ENCODE measurements at regions not wholly inside any gene's neighbourhood (a gene's known extent, or its start where the extent isn't known, plus 50 kb on each side); places are given as distances from the start of the nearest gene placed in this dataset.
"Not testable (repeated sequence)": the region's sequence is repeated elsewhere in the genome, so short reads cannot be mapped to it uniquely, and the experiment has no call there.

- Mint-ChIP-seq H3K27ac (no peak overlapping the region), H3K27me3 (no peaks in the 10 kb centered on the region), H3K4me1 (no peaks in the 10 kb centered on the region), H3K4me3 (no peak overlapping the region), H3K9me3 (ENCODE audit: insufficient read depth) (peaks cover 5% of the 10 kb centered on the region)
- Histone ChIP-seq H3K9me3 (ENCODE audit: control extremely low read depth in 1 of 3, control insufficient read depth in 2 of 3, insufficient read depth in 1 of 3, low read length in 2 of 3) (peaks cover 0 to 4% (median 0%) of the 10 kb centered on the region in 3 donors), H2AFZ (ENCODE audit: insufficient read depth, low read depth, low read length, poor library complexity, severe bottlenecking) (no peak overlapping the region), H4K20me1 (ENCODE audit: control insufficient read depth, insufficient read depth, low read length, poor library complexity, severe bottlenecking) (no peaks in the 10 kb centered on the region), H3K4me1 (ENCODE audit: control insufficient read depth in 2 of 2, insufficient read depth in 2 of 2, low read length in 2 of 2) (no peaks in the 10 kb centered on the region), H3K27ac (ENCODE audit: low read length in 2 of 2) (no peak overlapping the region), H3K4me3 (ENCODE audit: control extremely low read depth in 1 of 5, extremely low read depth in 1 of 5, insufficient read depth in 1 of 5, low read depth in 2 of 5, low read length in 4 of 5) (no peak overlapping the region), H3K79me2 (ENCODE audit: control insufficient read depth, insufficient read depth, low read length) (no peaks in the 10 kb centered on the region), H3K4me2 (replicated peaks; ENCODE audit: low read depth, low read length, poor library complexity, severe bottlenecking) (no peak overlapping the region), H3K36me3 (replicated peaks in 1 of 2; ENCODE audit: control extremely low read depth in 1 of 2, control insufficient read depth in 1 of 2, extremely low read depth in 1 of 2, insufficient read depth in 2 of 2, low read length in 1 of 2) (no peaks in the 10 kb centered on the region), H3K9ac (ENCODE audit: low read length) (no peak overlapping the region), H3K27me3 (replicated peaks in 1 of 4; ENCODE audit: control extremely low read depth in 1 of 4, control insufficient read depth in 3 of 4, insufficient read depth in 4 of 4, low read length in 3 of 4) (no peaks in the 10 kb centered on the region)
- intact Hi-C loops (cut with micrococcal nuclease), result no loop called here
- ChIA-PET POLR2A (no interaction called here), CTCF (no interaction called here)
- no CpG with 5 or more reads among the region's 1 CpG for WGBS (ENCODE audit: insufficient coverage)
- DNase-seq (no peak), ATAC-seq (ENCODE audit: low read depth) (no peak)
- TF ChIP-seq CTCF (IDR thresholded peaks at IDR 0.05) (no peak), EZH2 (IDR thresholded peaks at IDR 0.05; ENCODE audit: borderline replicate concordance, insufficient read depth, low read depth, low read length, poor library complexity, severe bottlenecking) (no peak)
Measured at GRCh38 chr4:104649631-104650030, 154.9 kb upstream of the CXXC4 start.

GRCh38 chr4:104662269-104662668 lies 167.6 kb upstream of the CXXC4 start:
- H3K9ac ChIP-seq (ENCODE audit: low read length); H3K27me3 Mint-ChIP-seq; H3K79me2 ChIP-seq (ENCODE audit: control insufficient read depth, insufficient read depth, low read length); H3K9me3 ChIP-seq (ENCODE audit: control extremely low read depth in 1 of 3, control insufficient read depth in 2 of 3, insufficient read depth in 1 of 3, low read length in 2 of 3); H3K4me1 ChIP-seq (ENCODE audit: control insufficient read depth in 2 of 2, insufficient read depth in 2 of 2, low read length in 2 of 2); intact Hi-C loops (cut with micrococcal nuclease); H2AFZ ChIP-seq (ENCODE audit: insufficient read depth, low read depth, low read length, poor library complexity, severe bottlenecking); H3K4me3 Mint-ChIP-seq; POLR2A ChIA-PET; ATAC-seq (ENCODE audit: low read depth); H3K4me3 ChIP-seq (ENCODE audit: control extremely low read depth in 1 of 5, extremely low read depth in 1 of 5, insufficient read depth in 1 of 5, low read depth in 2 of 5, low read length in 4 of 5); H3K4me1 Mint-ChIP-seq; H3K27ac ChIP-seq (ENCODE audit: low read length in 2 of 2); H3K36me3 ChIP-seq (replicated peaks in 1 of 2; ENCODE audit: control extremely low read depth in 1 of 2, control insufficient read depth in 1 of 2, extremely low read depth in 1 of 2, insufficient read depth in 2 of 2, low read length in 1 of 2); H4K20me1 ChIP-seq (ENCODE audit: control insufficient read depth, insufficient read depth, low read length, poor library complexity, severe bottlenecking); H3K27ac Mint-ChIP-seq; H3K9me3 Mint-ChIP-seq (ENCODE audit: insufficient read depth); H3K4me2 ChIP-seq (replicated peaks; ENCODE audit: low read depth, low read length, poor library complexity, severe bottlenecking); DNase-seq; H3K27me3 ChIP-seq (replicated peaks in 1 of 4; ENCODE audit: control extremely low read depth in 1 of 4, control insufficient read depth in 3 of 4, insufficient read depth in 4 of 4, low read length in 3 of 4): not testable (repeated sequence)
- CTCF ChIA-PET, result interaction anchor here (0.7 kb wide), 1 partner anchor 394 kb away, joined by 3 read pairs; no protein-coding TSS in a partner anchor
- no CpG with 5 or more reads among the region's 3 CpGs for WGBS (ENCODE audit: insufficient coverage)
